KMS-11 (cell line): ENCODE measurements at regions not wholly inside any gene's neighbourhood (a gene's known extent, or its start where the extent isn't known, plus 50 kb on each side); places are given as distances from the start of the nearest gene placed in this dataset.

Source experiments
- H2AFZ ChIP-seq: fragments of 200-600 bp; sonication (generic); 2 replicates; pipeline ENCODE4 v1.6.1; 2016; ENCODE audit warnings: antibody characterized with exemption, mixed run types, low read depth
- H3K27ac ChIP-seq: fragments of 200-600 bp; sonication (generic); 2 replicates; pipeline ENCODE4 v1.6.1; 2016; ENCODE audit warnings: mild to moderate bottlenecking, mixed run types
- H3K27me3 ChIP-seq: fragments of 200-600 bp; sonication (generic); 2 replicates; pipeline ENCODE4 v1.6.1; 2017; ENCODE audit warnings: mild to moderate bottlenecking, low read depth, mixed run types, moderate library complexity; ENCODE audit not compliant: insufficient read depth
- H3K36me3 ChIP-seq: fragments of 200-600 bp; sonication (generic); 2 replicates; pipeline ENCODE4 v1.6.1; 2017; ENCODE audit warnings: mild to moderate bottlenecking, mixed run types; ENCODE audit not compliant: insufficient read depth
- H3K4me1 ChIP-seq: fragments of 200-600 bp; sonication (generic); 2 replicates; pipeline ENCODE4 v1.6.1; 2016; ENCODE audit warnings: mild to moderate bottlenecking, low read depth, mixed run types; ENCODE audit not compliant: poor library complexity, severe bottlenecking
- H3K4me2 ChIP-seq: fragments of 200-600 bp; sonication (generic); 2 replicates; pipeline ENCODE4 v1.7.0; 2016; ENCODE audit warnings: mild to moderate bottlenecking, mixed run types
- H3K4me3 ChIP-seq: fragments of 200-600 bp; sonication (generic); IDR thresholded peaks from 2 replicates; pipeline ENCODE4 v1.6.1; 2017; ENCODE audit warnings: low read depth, low read length, mixed read lengths; ENCODE audit not compliant: insufficient read depth
- H3K79me2 ChIP-seq: fragments of 200-600 bp; sonication (generic); 2 replicates; pipeline ENCODE4 v1.6.1; 2016; ENCODE audit warnings: low read depth, mixed run types; ENCODE audit not compliant: insufficient read depth
- H3K9ac ChIP-seq: fragments of 200-600 bp; sonication (generic); 2 replicates; pipeline ENCODE4 v1.6.1; 2016; ENCODE audit warnings: mild to moderate bottlenecking, mixed run types
- H4K20me1 ChIP-seq: fragments of 200-600 bp; sonication (generic); 2 replicates; pipeline ENCODE4 v1.6.1; 2016; ENCODE audit warnings: mild to moderate bottlenecking, mixed run types; ENCODE audit not compliant: insufficient read depth
- TF ChIP-seq, protein P1 (sequence below): fragments of 200-600 bp; sonication (generic); conservative IDR thresholded peaks from 2 replicates; pipeline ENCODE4 v1.6.1; 2017; ENCODE audit warnings: low read depth, mild to moderate bottlenecking, antibody characterized with exemption, low read length, moderate library complexity, mixed read lengths

DNA sequence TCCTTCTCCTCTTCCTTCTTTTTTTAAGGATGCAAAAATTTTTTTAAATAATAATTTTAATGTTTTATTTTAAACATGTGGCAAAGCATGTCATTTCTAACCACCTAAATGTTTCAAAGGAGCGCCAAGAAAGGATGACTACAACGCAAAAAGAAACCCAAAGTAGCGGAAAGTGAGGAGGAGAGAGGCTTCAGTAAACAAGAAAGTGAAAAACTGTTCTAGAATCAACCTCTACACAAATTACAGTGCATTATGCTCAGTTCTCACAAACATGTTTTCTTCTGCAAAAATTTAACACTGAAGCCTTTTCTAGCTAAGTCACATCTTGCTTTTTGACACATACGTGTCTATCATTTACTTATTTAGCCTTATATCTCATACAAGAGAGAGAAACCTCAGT lies 948.6 kb downstream of the GATA3 start:
- no peaks in the 10 kb centered on the region for H3K36me3 ChIP-seq
- no peaks in the 10 kb centered on the region for H3K4me1 ChIP-seq
- H3K4me3 ChIP-seq, result no peak overlapping the region
- H3K4me2 ChIP-seq, result no peak overlapping the region
- H3K9ac ChIP-seq, result no peak overlapping the region
- H3K27me3 ChIP-seq, result no peaks in the 10 kb centered on the region
- H3K27ac ChIP-seq, result no peak overlapping the region
- no peaks in the 10 kb centered on the region for H3K79me2 ChIP-seq
- TF ChIP-seq, protein P1, sequence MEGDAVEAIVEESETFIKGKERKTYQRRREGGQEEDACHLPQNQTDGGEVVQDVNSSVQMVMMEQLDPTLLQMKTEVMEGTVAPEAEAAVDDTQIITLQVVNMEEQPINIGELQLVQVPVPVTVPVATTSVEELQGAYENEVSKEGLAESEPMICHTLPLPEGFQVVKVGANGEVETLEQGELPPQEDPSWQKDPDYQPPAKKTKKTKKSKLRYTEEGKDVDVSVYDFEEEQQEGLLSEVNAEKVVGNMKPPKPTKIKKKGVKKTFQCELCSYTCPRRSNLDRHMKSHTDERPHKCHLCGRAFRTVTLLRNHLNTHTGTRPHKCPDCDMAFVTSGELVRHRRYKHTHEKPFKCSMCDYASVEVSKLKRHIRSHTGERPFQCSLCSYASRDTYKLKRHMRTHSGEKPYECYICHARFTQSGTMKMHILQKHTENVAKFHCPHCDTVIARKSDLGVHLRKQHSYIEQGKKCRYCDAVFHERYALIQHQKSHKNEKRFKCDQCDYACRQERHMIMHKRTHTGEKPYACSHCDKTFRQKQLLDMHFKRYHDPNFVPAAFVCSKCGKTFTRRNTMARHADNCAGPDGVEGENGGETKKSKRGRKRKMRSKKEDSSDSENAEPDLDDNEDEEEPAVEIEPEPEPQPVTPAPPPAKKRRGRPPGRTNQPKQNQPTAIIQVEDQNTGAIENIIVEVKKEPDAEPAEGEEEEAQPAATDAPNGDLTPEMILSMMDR, result no peak
- no peaks in the 10 kb centered on the region for H4K20me1 ChIP-seq
- H2AFZ ChIP-seq, result no peak overlapping the region

DNA sequence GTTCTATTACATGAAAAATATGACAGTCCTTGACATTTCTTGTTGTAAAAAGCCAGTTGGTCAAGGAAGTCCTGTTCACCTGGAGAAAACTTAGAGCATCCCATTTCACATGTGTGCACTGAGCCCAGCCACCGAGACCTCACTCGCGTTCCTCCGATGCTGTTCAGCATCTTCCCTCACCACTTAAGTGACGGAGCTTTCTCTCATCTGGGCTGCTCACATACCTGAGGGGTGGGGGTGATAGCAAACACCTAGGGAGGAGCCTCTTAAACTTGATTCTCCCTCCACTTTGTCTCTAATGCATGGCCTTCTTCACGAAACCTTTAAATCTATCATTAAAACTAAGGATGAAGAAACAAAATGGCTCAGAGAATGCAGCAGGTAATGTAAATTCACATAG lies 950.2 kb downstream of the GATA3 start:
- Histone ChIP-seq H3K9ac (no peak overlapping the region), H2AFZ (no peak overlapping the region), H3K79me2 (no peaks in the 10 kb centered on the region), H3K4me1 (no peaks in the 10 kb centered on the region), H3K4me2 (no peak overlapping the region), H3K27me3 (no peaks in the 10 kb centered on the region), H3K27ac (no peak overlapping the region), H4K20me1 (no peaks in the 10 kb centered on the region), H3K36me3 (no peaks in the 10 kb centered on the region), H3K4me3 (no peak overlapping the region)
- TF ChIP-seq, protein P1, result no peak

DNA sequence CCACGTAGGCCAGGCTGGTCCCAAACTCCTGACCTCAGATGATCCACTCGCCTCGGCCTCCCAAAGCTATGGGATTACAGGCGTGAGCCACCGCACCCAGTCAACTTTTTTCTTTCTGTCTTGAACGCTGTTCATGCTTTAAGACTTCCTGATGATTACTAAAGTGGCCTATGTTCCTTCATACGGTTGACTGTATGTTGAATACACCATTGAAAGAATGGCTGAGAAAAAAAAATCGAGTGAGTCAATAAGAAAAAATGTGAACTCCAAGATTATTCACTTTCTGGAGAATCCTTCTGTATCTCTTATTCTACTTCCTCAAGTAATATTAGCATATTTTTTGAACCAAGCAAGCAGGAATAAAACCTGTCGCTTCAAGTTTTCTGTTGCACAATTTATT lies 955.0 kb downstream of the GATA3 start:
- Histone ChIP-seq H3K36me3 (no peaks in the 10 kb centered on the region), H3K79me2 (no peaks in the 10 kb centered on the region), H3K4me2 (no peak overlapping the region), H3K27ac (no peak overlapping the region), H3K27me3 (no peaks in the 10 kb centered on the region), H3K4me1 (no peaks in the 10 kb centered on the region), H3K9ac (no peak overlapping the region), H2AFZ (no peak overlapping the region), H3K4me3 (no peak overlapping the region), H4K20me1 (no peaks in the 10 kb centered on the region)
- TF ChIP-seq, protein P1, result no peak

DNA sequence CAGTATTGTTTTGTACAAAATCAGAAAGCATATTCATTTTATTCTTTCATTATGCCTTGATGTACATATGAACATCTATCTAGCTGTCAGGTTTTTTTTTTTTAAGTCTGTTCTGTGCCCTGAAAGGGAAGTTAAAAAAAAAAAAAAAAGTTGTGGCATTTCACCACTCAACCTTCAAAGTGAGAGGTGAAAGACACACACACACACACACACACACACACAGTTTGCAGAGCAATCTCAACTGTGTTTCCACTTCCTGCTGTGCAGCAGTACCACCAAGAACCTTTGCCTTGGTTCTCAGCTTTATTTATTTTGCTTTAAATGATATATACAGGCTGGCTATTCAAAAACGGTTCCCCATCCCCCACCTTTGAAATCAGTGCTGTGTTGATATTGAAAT lies 955.6 kb downstream of the GATA3 start:
- no peak overlapping the region for H3K9ac ChIP-seq
- no peaks in the 10 kb centered on the region for H3K27me3 ChIP-seq
- no peak overlapping the region for H3K27ac ChIP-seq
- H3K4me1 ChIP-seq, result no peaks in the 10 kb centered on the region
- no peaks in the 10 kb centered on the region for H3K36me3 ChIP-seq
- H4K20me1 ChIP-seq, result no peaks in the 10 kb centered on the region
- H3K4me2 ChIP-seq, result no peak overlapping the region
- TF ChIP-seq, protein P1, result no peak
- no peak overlapping the region for H2AFZ ChIP-seq
- H3K79me2 ChIP-seq, result no peaks in the 10 kb centered on the region
- H3K4me3 ChIP-seq, result no peak overlapping the region
